ENCODE measurements at regions not wholly inside any gene's neighbourhood (a gene's known extent, or its start where the extent isn't known, plus 50 kb on each side); places are given as distances from the start of the nearest gene placed in this dataset.

DNA sequence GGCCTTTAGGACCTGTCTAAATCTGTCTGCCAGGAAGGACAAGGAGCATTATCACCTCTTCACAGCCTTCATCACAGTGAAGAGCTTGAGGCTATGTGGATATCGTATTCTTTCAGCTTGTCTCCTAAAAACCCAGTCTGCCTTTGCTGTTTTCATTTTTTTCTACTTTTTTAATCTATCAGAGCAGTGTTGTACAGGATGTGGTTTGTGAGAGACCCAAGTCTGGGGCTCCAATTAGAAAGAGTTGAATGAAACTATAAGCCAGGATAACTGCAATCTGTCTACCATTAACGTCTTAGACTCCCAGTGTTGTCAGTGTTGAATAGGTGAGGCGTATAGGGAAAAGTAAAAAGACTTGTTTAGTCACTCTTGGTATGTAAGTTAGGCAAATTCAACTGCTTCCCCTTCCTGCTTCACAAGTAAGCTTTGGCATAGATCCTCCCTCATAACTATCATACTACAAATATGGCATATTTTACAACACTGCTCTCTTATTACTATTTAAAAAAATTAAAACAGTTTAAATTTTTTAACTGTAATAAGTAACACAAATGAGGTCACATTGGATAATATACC is 1225.8 kb upstream of the PRMT6 start:
- H3K4me2 ChIP-seq (ENCODE audit: insufficient read depth, low read length): no peak overlapping the region
- H2AFZ ChIP-seq (ENCODE audit: low read depth, low read length): no peak overlapping the region
- no peak overlapping the region for H3K9ac ChIP-seq (replicated peaks; ENCODE audit: extremely low read depth, insufficient read depth, low read length)
- TF ChIP-seq, protein P1, sequence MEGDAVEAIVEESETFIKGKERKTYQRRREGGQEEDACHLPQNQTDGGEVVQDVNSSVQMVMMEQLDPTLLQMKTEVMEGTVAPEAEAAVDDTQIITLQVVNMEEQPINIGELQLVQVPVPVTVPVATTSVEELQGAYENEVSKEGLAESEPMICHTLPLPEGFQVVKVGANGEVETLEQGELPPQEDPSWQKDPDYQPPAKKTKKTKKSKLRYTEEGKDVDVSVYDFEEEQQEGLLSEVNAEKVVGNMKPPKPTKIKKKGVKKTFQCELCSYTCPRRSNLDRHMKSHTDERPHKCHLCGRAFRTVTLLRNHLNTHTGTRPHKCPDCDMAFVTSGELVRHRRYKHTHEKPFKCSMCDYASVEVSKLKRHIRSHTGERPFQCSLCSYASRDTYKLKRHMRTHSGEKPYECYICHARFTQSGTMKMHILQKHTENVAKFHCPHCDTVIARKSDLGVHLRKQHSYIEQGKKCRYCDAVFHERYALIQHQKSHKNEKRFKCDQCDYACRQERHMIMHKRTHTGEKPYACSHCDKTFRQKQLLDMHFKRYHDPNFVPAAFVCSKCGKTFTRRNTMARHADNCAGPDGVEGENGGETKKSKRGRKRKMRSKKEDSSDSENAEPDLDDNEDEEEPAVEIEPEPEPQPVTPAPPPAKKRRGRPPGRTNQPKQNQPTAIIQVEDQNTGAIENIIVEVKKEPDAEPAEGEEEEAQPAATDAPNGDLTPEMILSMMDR (IDR thresholded peaks at IDR 0.05; ENCODE audit: extremely low read depth in 1 of 2, insufficient read depth in 1 of 2, low read depth in 1 of 2, low read length in 2 of 2): no peak
- no peak for TF ChIP-seq POLR2AphosphoS5 (IDR thresholded peaks at IDR 0.05; ENCODE audit: insufficient read depth, low read depth, low read length)
- TF ChIP-seq GATA2 (IDR thresholded peaks at IDR 0.05; ENCODE audit: insufficient read depth, insufficient read length, low read depth, low read length): no peak
- no peak for TF ChIP-seq MYC (IDR thresholded peaks at IDR 0.05; ENCODE audit: low read depth, low read length)
- no peak for TF ChIP-seq FOS (IDR thresholded peaks at IDR 0.05; ENCODE audit: borderline replicate concordance, insufficient read depth, low read length)
- no peak for TF ChIP-seq EZH2 (IDR thresholded peaks at IDR 0.05; ENCODE audit: borderline replicate concordance, low read depth, low read length, severe bottlenecking)
- no peak for TF ChIP-seq POLR2A (IDR thresholded peaks at IDR 0.05; ENCODE audit: low read depth, low read length)
- TF ChIP-seq JUN (IDR thresholded peaks at IDR 0.05; ENCODE audit: borderline replicate concordance, insufficient read depth, insufficient read length, low read depth): no peak
- no peak overlapping the region for H3K27ac ChIP-seq (ENCODE audit: insufficient read depth, low read depth, low read length)
- no peaks in the 10 kb centered on the region for H3K79me2 ChIP-seq (ENCODE audit: control insufficient read depth, insufficient read depth, low read length)
- no peak overlapping the region for H3K4me3 ChIP-seq (replicated peaks in 1 of 3; ENCODE audit: insufficient read depth in 1 of 3, low read depth in 1 of 3, low read length in 3 of 3)
- ChIA-PET CTCF (no interaction called here), POLR2A (no interaction called here)
- H4K20me1 ChIP-seq (replicated peaks; ENCODE audit: control insufficient read depth, extremely low read depth, insufficient read depth, low read length): no peaks in the 10 kb centered on the region
- no peak for FAIRE-seq
- intact Hi-C loops (cut with micrococcal nuclease): no loop called here
- no peaks in the 10 kb centered on the region for H3K27me3 ChIP-seq (ENCODE audit: control insufficient read depth in 2 of 2, insufficient read depth in 2 of 2, low read length in 2 of 2)
- dilution Hi-C loops (cut with MboI; ENCODE audit: extremely low pct_ligation_motif_present, low sequenced_read_pairs): no loop called here
- H3K9me1 ChIP-seq (replicated peaks; ENCODE audit: control insufficient read depth, extremely low read depth, insufficient read depth, low read length): no peaks in the 10 kb centered on the region
- no TSS peak for BruUV-seq (replicated peaks)
- no peak for DNase-seq (ENCODE audit: low read depth, low spot score)
- H3K4me1 ChIP-seq (ENCODE audit: control insufficient read depth, extremely low read depth, insufficient read depth, low read length): no peaks in the 10 kb centered on the region
- H3K9me3 ChIP-seq (replicated peaks; ENCODE audit: control insufficient read depth, insufficient read depth, low read length): no peaks in the 10 kb centered on the region
- H3K36me3 ChIP-seq (ENCODE audit: control insufficient read depth in 2 of 2, extremely low read depth in 1 of 2, insufficient read depth in 2 of 2, low read length in 2 of 2): no peaks in the 10 kb centered on the region

Data from endothelial cell of umbilical vein (primary cell).